Stimulated activated CD4-positive, alpha-beta T cell treated with anti-CD3 and anti-CD28 coated beads, Interleukin-1b, Interleukin-23, amount 100 ng/mL, for 24 hours (primary cell): ENCODE measurements at regions not wholly inside any gene's neighbourhood (a gene's known extent, or its start where the extent isn't known, plus 50 kb on each side); places are given as distances from the start of the nearest gene placed in this dataset.

Source experiments
- DNase-seq, 4 experiments: peaks; one replicate each; pipeline ENCODE4 v3.0.0-alpha.2; 2020; ENCODE audit warnings: low read depth in 4 of 4, low spot score in 1 of 4

- no peak for DNase-seq
Observed at GRCh38 chrX:39811376-39811775, 286.4 kb downstream of the BCOR start.

GRCh38 chrX:39813631-39814277 lies 284.0 kb downstream of the BCOR start:
- no peak for DNase-seq

GRCh38 chrX:39814391-39814790 lies 283.4 kb downstream of the BCOR start:
- DNase-seq, result no peak

GRCh38 chrX:39815631-39816030 lies 282.1 kb downstream of the BCOR start:
- DNase-seq, result no peak

GRCh38 chrX:39816871-39817731 lies 280.7 kb downstream of the BCOR start:
- DNase-seq, result no peak

- no peak for DNase-seq
Observed at GRCh38 chrX:39817754-39818470, 279.8 kb downstream of the BCOR start.

- DNase-seq, result no peak
Observed at GRCh38 chrX:39818750-39819149, 279.0 kb downstream of the BCOR start.

GRCh38 chrX:39819921-39820849 lies 277.6 kb downstream of the BCOR start:
- no peak for DNase-seq

- DNase-seq, result no peak
Observed at GRCh38 chrX:39820938-39821708, 276.6 kb downstream of the BCOR start.

GRCh38 chrX:39821709-39822095 lies 276.1 kb downstream of the BCOR start:
- DNase-seq, result no peak

- no peak for DNase-seq
Observed at GRCh38 chrX:39822133-39822748, 275.5 kb downstream of the BCOR start.

GRCh38 chrX:39823424-39823823 lies 274.3 kb downstream of the BCOR start:
- no peak for DNase-seq

GRCh38 chrX:39823854-39824253 lies 273.9 kb downstream of the BCOR start:
- no peak for DNase-seq

- no peak for DNase-seq
Observed at GRCh38 chrX:39826813-39827543, 270.8 kb downstream of the BCOR start.

GRCh38 chrX:39827951-39828350 lies 269.8 kb downstream of the BCOR start:
- no peak for DNase-seq

GRCh38 chrX:39828971-39829370 lies 268.8 kb downstream of the BCOR start:
- DNase-seq, result no peak

GRCh38 chrX:39829965-39830364 lies 267.8 kb downstream of the BCOR start:
- DNase-seq, result no peak

GRCh38 chrX:39830414-39830813 lies 267.3 kb downstream of the BCOR start:
- DNase-seq, result no peak

GRCh38 chrX:39832211-39832610 lies 265.5 kb downstream of the BCOR start:
- DNase-seq, result no peak
